Transverse colon (tissue), 3 donors: ENCODE measurements at regions not wholly inside any gene's neighbourhood (a gene's known extent, or its start where the extent isn't known, plus 50 kb on each side); places are given as distances from the start of the nearest gene placed in this dataset.

Experiments used
- CTCF ChIP-seq, 5 experiments: fragments of 200-600 bp in 3 of 5; fragments of 450-650 bp in 2 of 5; sonication (generic) in 3 of 5; IDR thresholded peaks; 1 replicate in 2 of 5; 2 replicates in 3 of 5; pipeline ENCODE4 v1.5.1; 2016 to 2017; ENCODE audit warnings: antibody characterized with exemption in 5 of 5, inconsistent platforms in 3 of 5, mild to moderate bottlenecking in 2 of 5, moderate library complexity in 1 of 5
- EP300 ChIP-seq: sonication (generic); formaldehyde crosslinking; IDR thresholded peaks from one replicate; pipeline ENCODE4 v1.6.1; 2017; ENCODE audit warnings: antibody characterized with exemption, low read depth
- POLR2A ChIP-seq: fragments of 450-650 bp; IDR thresholded peaks from one replicate; pipeline ENCODE4 v1.6.1; 2016; ENCODE audit warnings: antibody characterized with exemption, mild to moderate bottlenecking, moderate library complexity

- no peak for TF ChIP-seq CTCF (IDR thresholded peaks at IDR 0.05)
- no peak for TF ChIP-seq EP300
- TF ChIP-seq POLR2A, result no peak
These were observed 71.4 kb upstream of the ROPN1 start for GRCh38 chr3:124063197-124063909.
